ENCODE measurements at regions not wholly inside any gene's neighbourhood (a gene's known extent, or its start where the extent isn't known, plus 50 kb on each side); places are given as distances from the start of the nearest gene placed in this dataset.

- CTCF ChIA-PET: no interaction called here
- whole genome bisulfite sequencing (ENCODE audit: insufficient coverage, insufficient replicate concordance, low lambda C conversion rate, missing lambda C conversion rate): 8% methylated on average over 4 of the region's 4 CpGs
These were observed 127.6 kb downstream of the DNAJB9 start for GRCh38 chr7:108697254-108697653.

GRCh38 chr7:108711611-108712010 is 141.9 kb downstream of the DNAJB9 start:
- H3K4me2 ChIP-seq (ENCODE audit: control insufficient read depth, insufficient read depth): no peak overlapping the region
- ChIA-PET SMC1A (ENCODE audit: uncharacterized antibody, unreplicated experiment) (no interaction called here), CTCF (no interaction called here), RAD21 (ENCODE audit: unreplicated experiment) (no interaction called here), POLR2A (no interaction called here)
- no peak overlapping the region for H3K27ac ChIP-seq (ENCODE audit: control insufficient read depth, insufficient read depth)
- TF ChIP-seq ATF3 (IDR thresholded peaks at IDR 0.05; ENCODE audit: borderline replicate concordance, extremely low read depth, low read depth, low read length): no peak
- TF ChIP-seq YY1 (IDR thresholded peaks at IDR 0.05; ENCODE audit: low read depth, low read length): no peak
- TF ChIP-seq EZH2 (IDR thresholded peaks at IDR 0.05; ENCODE audit: borderline replicate concordance, control insufficient read depth, low read depth, low read length): no peak
- no peak for TF ChIP-seq NR2C1 (IDR thresholded peaks at IDR 0.05)
- no peak for TF ChIP-seq NR2C2 (IDR thresholded peaks at IDR 0.05; ENCODE audit: borderline replicate concordance, control insufficient read depth, insufficient read length, low read depth)
- TF ChIP-seq USF1 (IDR thresholded peaks at IDR 0.05; ENCODE audit: borderline replicate concordance, extremely low read length, insufficient read depth, low read depth, low read length): no peak
- no peak for TF ChIP-seq PAX5 (IDR thresholded peaks at IDR 0.05; ENCODE audit: borderline replicate concordance, low read depth, low read length)
- TF ChIP-seq ESRRA (IDR thresholded peaks at IDR 0.05; ENCODE audit: low read length): no peak
- no peak for TF ChIP-seq FOXM1 (IDR thresholded peaks at IDR 0.05; ENCODE audit: low read depth, low read length)
- no peak for TF ChIP-seq BACH1 (IDR thresholded peaks at IDR 0.05; ENCODE audit: borderline replicate concordance)
- TF ChIP-seq PKNOX1 (IDR thresholded peaks at IDR 0.05): no peak
- no peaks in the 10 kb centered on the region for H3K27me3 ChIP-seq (replicated peaks in 1 of 2; ENCODE audit: control insufficient read depth in 2 of 2, insufficient read depth in 2 of 2, low read length in 1 of 2)
- ATAC-seq (no peak), FAIRE-seq (no peak), DNase-seq (ENCODE audit: low read depth, low spot score) (no peak)
- BruUV-seq (replicated peaks): no TSS peak
- H3K9ac ChIP-seq (ENCODE audit: control insufficient read depth, insufficient read depth, low read length): no peak overlapping the region
- H3K9me3 ChIP-seq (replicated peaks; ENCODE audit: control insufficient read depth, insufficient read depth, low read length): no peaks in the 10 kb centered on the region
- H4K20me1 ChIP-seq (ENCODE audit: control insufficient read depth, insufficient read depth): no peaks in the 10 kb centered on the region
- H3K36me3 ChIP-seq (ENCODE audit: control insufficient read depth in 2 of 2, insufficient read depth in 2 of 2, low read length in 1 of 2): no peaks in the 10 kb centered on the region
- intact Hi-C loops (cut with micrococcal nuclease; ENCODE audit: unreplicated experiment) (no loop called here), in situ Hi-C loops (cut with MboI) (no loop called here)
- H3K79me2 ChIP-seq (ENCODE audit: control insufficient read depth, insufficient read depth, low read length): no peaks in the 10 kb centered on the region
- H3K4me1 ChIP-seq (ENCODE audit: control insufficient read depth, insufficient read depth, low read length): no peaks in the 10 kb centered on the region
- H3K4me3 ChIP-seq: no peak overlapping the region
- no peak overlapping the region for H2AFZ ChIP-seq (ENCODE audit: control insufficient read depth, low read depth, low read length)

More at GRCh38 chr7:108697254-108697653, 127.6 kb downstream of the DNAJB9 start:
- intact Hi-C loops (cut with micrococcal nuclease; ENCODE audit: unreplicated experiment) (no loop called here), in situ Hi-C loops (cut with MboI) (no loop called here)
- no peak for DNase-seq (ENCODE audit: low read depth, low spot score)
- no peak overlapping the region for H3K4me2 ChIP-seq (ENCODE audit: control insufficient read depth, insufficient read depth)
- ATAC-seq: no peak
- H3K9ac ChIP-seq (ENCODE audit: control insufficient read depth, insufficient read depth, low read length): no peak overlapping the region
- SMC1A ChIA-PET (ENCODE audit: uncharacterized antibody, unreplicated experiment): interaction anchor here (1.0 kb wide), 1 partner anchor 37 kb away, joined by 3 read pairs; no protein-coding TSS in a partner anchor
- H3K4me1 ChIP-seq (ENCODE audit: control insufficient read depth, insufficient read depth, low read length): no peaks in the 10 kb centered on the region
- TF ChIP-seq SIN3A (IDR thresholded peaks at IDR 0.05; ENCODE audit: low read depth, low read length) (no peak), TARDBP (IDR thresholded peaks at IDR 0.05; ENCODE audit: borderline replicate concordance) (no peak), GATAD2B (conservative IDR thresholded peaks at IDR 0.05; ENCODE audit: low read depth) (no peak), NFIC (IDR thresholded peaks at IDR 0.05; ENCODE audit: low read depth, low read length) (no peak)
- no peaks in the 10 kb centered on the region for H3K79me2 ChIP-seq (ENCODE audit: control insufficient read depth, insufficient read depth, low read length)
- FAIRE-seq: no peak
- no TSS peak for BruUV-seq (replicated peaks)
- no peak overlapping the region for H2AFZ ChIP-seq (ENCODE audit: control insufficient read depth, low read depth, low read length)
- H3K27me3 ChIP-seq (replicated peaks in 1 of 2; ENCODE audit: control insufficient read depth in 2 of 2, insufficient read depth in 2 of 2, low read length in 1 of 2): no peaks in the 10 kb centered on the region; a peak in 1 of 4 replicates
- H3K9me3 ChIP-seq (replicated peaks; ENCODE audit: control insufficient read depth, insufficient read depth, low read length): no peaks in the 10 kb centered on the region
- POLR2A ChIA-PET: no interaction called here
- H3K27ac ChIP-seq (ENCODE audit: control insufficient read depth, insufficient read depth): no peak overlapping the region
- H3K36me3 ChIP-seq (ENCODE audit: control insufficient read depth in 2 of 2, insufficient read depth in 2 of 2, low read length in 1 of 2): no peaks in the 10 kb centered on the region
- RAD21 ChIA-PET (ENCODE audit: unreplicated experiment): no interaction called here
- no peaks in the 10 kb centered on the region for H4K20me1 ChIP-seq (ENCODE audit: control insufficient read depth, insufficient read depth)
- no peak overlapping the region for H3K4me3 ChIP-seq
